BJ (cell line): ENCODE measurements at regions not wholly inside any gene's neighbourhood (a gene's known extent, or its start where the extent isn't known, plus 50 kb on each side); places are given as distances from the start of the nearest gene placed in this dataset.

Experiments
- CTCF ChIA-PET: fragments of 350-600 bp; formaldehyde crosslinking; extraction: SDS; loops from one replicate; lab custom pipeline; 2021; ENCODE audit warnings: antibody characterized with exemption, inconsistent platforms; lab: Yijun Ruan, JAX
- POLR2A ChIA-PET: fragments of 300-600 bp; sonication (Branson Sonifier 250); formaldehyde crosslinking; extraction: SDS; loops from one replicate; lab custom pipeline; 2021; ENCODE audit warnings: antibody characterized with exemption; lab: Charles Lee
- DNase-seq: peaks from one replicate; pipeline ENCODE4 v3.0.0-alpha.2; 2011; ENCODE audit warnings: low read depth
- H3K27me3 ChIP-seq: 2 replicates; pipeline ENCODE4 v1.6.0; 2011; ENCODE audit warnings: low read length; ENCODE audit not compliant: control insufficient read depth, insufficient read depth
- H3K36me3 ChIP-seq: 2 replicates; pipeline ENCODE4 v1.5.1; 2011; ENCODE audit warnings: low read length; ENCODE audit not compliant: control insufficient read depth, insufficient read depth
- H3K4me3 ChIP-seq: 2 replicates; pipeline ENCODE4 v1.5.1; 2011; ENCODE audit warnings: low read depth, mild to moderate bottlenecking, control low read depth, low read length
- CTCF ChIP-seq: IDR thresholded peaks from 2 replicates; pipeline ENCODE4 v1.5.1; 2011; ENCODE audit warnings: low read depth, mild to moderate bottlenecking, control low read depth, inconsistent platforms, low read length, moderate library complexity; ENCODE audit not compliant: insufficient read depth

GRCh38 chr7:53993224-53993623, 549.0 kb upstream of the VSTM2A start:
- ChIA-PET POLR2A (no interaction called here), CTCF (no interaction called here)
- H3K27me3 ChIP-seq, result no peaks in the 10 kb centered on the region
- H3K36me3 ChIP-seq, result no peaks in the 10 kb centered on the region
- TF ChIP-seq CTCF, result no peak
- no peak overlapping the region for H3K4me3 ChIP-seq
- no peak for DNase-seq

- H3K27me3 ChIP-seq, result no peaks in the 10 kb centered on the region
- no peak for DNase-seq
- CTCF ChIA-PET, result no interaction called here
- no peak overlapping the region for H3K4me3 ChIP-seq
- TF ChIP-seq CTCF, result no peak
- H3K36me3 ChIP-seq, result no peaks in the 10 kb centered on the region
- POLR2A ChIA-PET, result no interaction called here
Observed at GRCh38 chr7:53996876-53997275, 545.3 kb upstream of the VSTM2A start.

- ChIA-PET POLR2A (no interaction called here), CTCF (no interaction called here)
- no peak for TF ChIP-seq CTCF
- Histone ChIP-seq H3K27me3 (no peaks in the 10 kb centered on the region), H3K4me3 (no peak overlapping the region), H3K36me3 (no peaks in the 10 kb centered on the region)
- DNase-seq, result no peak
Observed at GRCh38 chr7:54014765-54015164, 527.4 kb upstream of the VSTM2A start.

GRCh38 chr7:54015251-54015650, 526.9 kb upstream of the VSTM2A start:
- no peaks in the 10 kb centered on the region for H3K27me3 ChIP-seq
- no peak for TF ChIP-seq CTCF
- DNase-seq, result no peak
- CTCF ChIA-PET, result no interaction called here
- H3K4me3 ChIP-seq, result no peak overlapping the region
- no peaks in the 10 kb centered on the region for H3K36me3 ChIP-seq
- POLR2A ChIA-PET, result no interaction called here

- Histone ChIP-seq H3K4me3 (no peak overlapping the region), H3K36me3 (no peaks in the 10 kb centered on the region), H3K27me3 (no peaks in the 10 kb centered on the region)
- POLR2A ChIA-PET, result no interaction called here
- TF ChIP-seq CTCF, result no peak
- no peak for DNase-seq
- CTCF ChIA-PET, result no interaction called here
Observed at GRCh38 chr7:54037873-54038272, 504.3 kb upstream of the VSTM2A start.

- ChIA-PET CTCF (no interaction called here), POLR2A (no interaction called here)
- Histone ChIP-seq H3K4me3 (no peak overlapping the region), H3K36me3 (no peaks in the 10 kb centered on the region), H3K27me3 (no peaks in the 10 kb centered on the region)
- no peak for DNase-seq
- no peak for TF ChIP-seq CTCF
Observed at GRCh38 chr7:54060643-54061042, 481.5 kb upstream of the VSTM2A start.
